Ectodermal cell (in vitro differentiated cells): ENCODE measurements at regions not wholly inside any gene's neighbourhood (a gene's known extent, or its start where the extent isn't known, plus 50 kb on each side); places are given as distances from the start of the nearest gene placed in this dataset.

Source experiments
- H3K27ac ChIP-seq: 2 replicates; pipeline ENCODE4 v1.7.0; 2013; ENCODE audit warnings: mild to moderate bottlenecking, low read depth, low read length; ENCODE audit not compliant: insufficient read depth, poor library complexity, severe bottlenecking
- H3K27me3 ChIP-seq: 2 replicates; pipeline ENCODE4 v1.7.0; 2013; ENCODE audit warnings: mild to moderate bottlenecking, low read length; ENCODE audit not compliant: insufficient read depth, control insufficient read depth, poor library complexity, severe bottlenecking
- H3K36me3 ChIP-seq: one replicate; pipeline ENCODE4 v1.7.0; 2013; ENCODE audit warnings: low read length; ENCODE audit not compliant: control insufficient read depth, insufficient read depth
- H3K4me1 ChIP-seq: one replicate; pipeline ENCODE4 v1.7.0; 2013; ENCODE audit warnings: low read length; ENCODE audit not compliant: control insufficient read depth, insufficient read depth
- H3K4me3 ChIP-seq: 2 replicates; pipeline ENCODE4 v1.7.0; 2013; ENCODE audit warnings: low read depth, low read length, control low read depth; ENCODE audit not compliant: insufficient read depth
- H3K9me3 ChIP-seq: 2 replicates; pipeline ENCODE4 v1.7.0; 2013; ENCODE audit warnings: mild to moderate bottlenecking, low read length, moderate library complexity; ENCODE audit not compliant: control insufficient read depth
- WGBS, 2 experiments: methylation state at CpG; one replicate each; pipeline ENCODE4 v1.1.7; 2013; ENCODE audit warnings: missing lambda C conversion rate in 2 of 2; 5-methylcytosine and 5-hydroxymethylcytosine counted together

DNA sequence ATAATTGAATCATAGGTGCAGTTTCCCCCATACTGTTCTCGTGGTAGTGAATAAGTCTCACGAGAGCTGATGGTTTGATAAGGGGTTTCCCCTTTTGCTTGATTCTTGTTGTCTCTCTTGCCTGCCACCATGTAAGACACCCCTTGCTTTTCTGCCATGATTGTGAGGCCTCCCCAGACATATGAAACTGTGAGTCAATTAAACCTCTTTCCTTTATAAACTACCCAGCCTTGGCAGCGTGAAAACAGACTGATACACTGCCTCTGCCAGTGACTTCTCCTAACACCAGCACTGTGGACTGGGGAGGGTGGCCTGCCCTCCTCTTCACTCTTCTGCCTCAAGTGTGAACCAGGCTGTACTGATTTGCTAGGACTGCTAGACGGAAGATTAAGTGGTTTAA lies 108.6 kb downstream of the RAB11FIP2 start:
- Histone ChIP-seq H3K4me3 (no peak overlapping the region), H3K36me3 (no peaks in the 10 kb centered on the region), H3K9me3 (no peaks in the 10 kb centered on the region), H3K4me1 (no peaks in the 10 kb centered on the region), H3K27me3 (no peaks in the 10 kb centered on the region), H3K27ac (no peak overlapping the region)
- 91 to 92% methylated on average over 4 of the region's 4 CpGs for WGBS, 2 experiments

DNA sequence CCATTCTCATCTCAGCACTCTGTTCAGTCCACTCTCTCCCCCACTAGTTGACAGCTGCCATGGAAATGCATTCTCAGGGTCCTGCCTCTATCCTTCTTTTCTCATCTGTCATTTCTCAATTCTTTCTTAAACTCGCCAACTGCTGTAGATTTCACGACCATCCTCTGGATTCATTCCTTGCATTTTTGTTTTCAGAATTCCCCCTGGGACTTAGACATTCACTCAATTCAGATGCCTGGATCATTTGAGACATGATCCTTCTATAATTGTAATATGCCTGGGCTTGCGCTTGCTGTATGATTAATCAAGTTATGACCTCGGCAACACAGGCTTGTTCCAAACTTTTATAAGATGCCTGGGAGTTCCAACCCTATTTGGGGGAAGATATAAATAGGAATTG lies 104.5 kb downstream of the RAB11FIP2 start:
- H3K4me1 ChIP-seq, result no peaks in the 10 kb centered on the region
- no peaks in the 10 kb centered on the region for H3K27me3 ChIP-seq
- 82 to 95% methylated on average over 4 of the region's 4 CpGs for WGBS, 2 experiments

DNA sequence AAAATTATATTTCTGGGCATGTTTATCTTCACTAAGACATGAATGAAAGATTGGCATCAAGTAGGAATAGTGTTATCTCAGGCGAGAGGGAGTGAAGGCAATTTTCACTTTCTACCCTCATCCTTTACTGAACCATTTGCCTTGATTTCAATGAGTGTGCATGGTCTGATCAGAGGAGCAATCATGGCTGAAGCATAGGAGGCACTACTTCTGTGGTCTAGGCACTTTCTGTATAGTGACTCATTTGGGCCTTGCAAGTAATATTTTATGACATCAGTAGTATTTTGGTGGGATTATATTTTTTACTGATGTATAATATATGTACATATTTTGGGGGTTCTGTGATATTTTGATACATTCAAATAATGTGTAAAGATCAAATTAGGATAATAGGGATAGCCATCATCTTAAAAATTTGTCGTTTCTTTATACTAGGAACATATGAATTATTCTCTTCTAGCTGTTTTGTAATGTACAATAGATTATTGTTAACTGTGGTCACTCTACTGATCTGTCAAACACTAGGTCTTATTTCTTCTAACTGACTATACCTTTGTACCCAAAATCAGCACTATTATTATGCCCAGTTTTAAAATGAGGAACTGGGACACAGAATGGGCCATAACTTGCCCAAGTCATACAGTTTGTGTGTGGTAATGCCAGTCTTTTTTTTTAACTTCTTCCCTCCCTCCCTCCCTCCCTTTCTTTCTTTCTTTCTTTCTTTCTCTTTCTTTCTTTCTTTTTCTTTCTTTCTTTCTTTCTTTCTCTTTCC lies 101.9 kb downstream of the RAB11FIP2 start:
- Histone ChIP-seq H3K27me3 (no peaks in the 10 kb centered on the region), H3K36me3 (no peaks in the 10 kb centered on the region), H3K4me3 (no peak overlapping the region), H3K9me3 (no peaks in the 10 kb centered on the region), H3K4me1 (no peaks in the 10 kb centered on the region), H3K27ac (no peak overlapping the region)
- 97% methylated on average over 2 of the region's 2 CpGs; no CpG with 5 or more reads in 1 of the 2 experiments for WGBS, 2 experiments

More for the DNA sequence above, 104.5 kb downstream of the RAB11FIP2 start:
- H3K9me3 ChIP-seq, result no peaks in the 10 kb centered on the region
- H3K36me3 ChIP-seq, result no peaks in the 10 kb centered on the region
- H3K27ac ChIP-seq, result no peak overlapping the region
- H3K4me3 ChIP-seq, result no peak overlapping the region

DNA sequence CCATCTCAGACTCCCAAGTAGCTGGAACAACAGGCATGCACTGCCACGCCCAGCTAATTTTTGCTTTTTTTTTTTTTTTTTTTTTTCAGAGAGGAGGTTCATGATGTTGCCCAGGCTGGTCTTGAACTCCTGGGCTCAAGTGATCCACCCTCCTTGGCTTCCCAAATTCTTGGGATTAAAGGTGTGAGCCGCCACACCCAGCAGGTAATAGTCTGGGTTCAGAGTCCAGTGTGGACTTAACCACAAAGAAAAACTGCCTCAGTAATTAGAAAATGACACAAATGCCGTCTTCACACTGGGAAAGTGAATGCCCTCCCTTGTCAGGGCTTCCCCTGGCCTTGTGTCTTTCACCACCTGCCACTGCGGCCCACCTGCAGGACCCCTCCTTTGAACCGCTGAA lies 101.1 kb downstream of the RAB11FIP2 start:
- Histone ChIP-seq H3K9me3 (no peaks in the 10 kb centered on the region), H3K27me3 (no peaks in the 10 kb centered on the region), H3K27ac (no peak overlapping the region), H3K4me3 (no peak overlapping the region), H3K36me3 (no peaks in the 10 kb centered on the region), H3K4me1 (no peaks in the 10 kb centered on the region)
- WGBS, 2 experiments, result 90 to 96% methylated on average over 5 of the region's 5 CpGs

DNA sequence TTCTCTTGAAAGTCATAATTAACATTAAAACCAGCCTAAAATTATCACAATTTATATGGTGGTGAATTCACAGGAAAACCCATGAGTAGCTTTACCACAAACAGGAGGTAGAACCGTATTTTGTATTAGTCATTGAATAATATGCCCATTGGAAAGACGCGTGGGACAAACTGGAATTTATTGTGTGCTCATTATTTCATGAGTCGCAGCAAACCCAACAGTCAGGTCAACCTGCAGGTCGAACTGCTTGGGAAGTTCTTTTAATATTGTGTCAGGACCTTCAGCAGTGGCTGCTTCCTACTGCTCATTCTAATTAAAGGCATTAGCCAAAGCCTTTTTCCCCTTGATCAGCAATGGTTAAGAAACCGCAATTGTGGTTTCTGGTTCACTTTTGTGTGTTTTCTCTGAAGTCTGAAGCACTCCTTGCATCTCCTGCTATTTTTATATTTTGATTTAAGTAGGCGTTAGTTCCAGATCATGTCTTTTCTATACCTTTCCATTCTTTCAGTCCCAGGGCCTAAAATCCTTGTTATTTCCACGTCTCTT lies 100.1 kb downstream of the RAB11FIP2 start:
- Histone ChIP-seq H3K27me3 (no peaks in the 10 kb centered on the region), H3K4me3 (no peak overlapping the region), H3K9me3 (no peaks in the 10 kb centered on the region), H3K4me1 (no peaks in the 10 kb centered on the region), H3K36me3 (no peaks in the 10 kb centered on the region), H3K27ac (no peak overlapping the region)
- 91 to 95% methylated on average over 8 of the region's 8 CpGs for WGBS, 2 experiments

DNA sequence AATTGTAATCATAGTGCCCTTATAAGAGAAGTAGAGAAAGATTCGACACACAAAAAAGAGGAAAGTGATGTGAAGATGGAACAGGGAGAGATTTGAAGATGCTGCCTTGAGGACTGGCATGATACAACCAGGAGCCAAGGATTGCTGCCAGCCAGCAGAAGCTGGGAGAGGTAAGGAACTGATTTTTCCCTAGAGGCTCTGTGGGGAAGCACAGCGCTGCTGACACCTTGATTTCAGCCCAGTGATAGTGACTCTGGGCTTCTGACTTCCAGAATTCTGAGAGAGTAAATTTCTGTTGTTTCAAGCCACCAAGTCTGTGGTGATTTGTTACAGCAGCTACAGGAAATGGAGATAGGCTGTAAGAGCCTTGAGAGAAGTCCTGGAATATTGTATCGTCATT lies 98.2 kb downstream of the RAB11FIP2 start:
- no peaks in the 10 kb centered on the region for H3K27me3 ChIP-seq
- no peak overlapping the region for H3K27ac ChIP-seq
- no peaks in the 10 kb centered on the region for H3K36me3 ChIP-seq
- H3K4me1 ChIP-seq, result no peaks in the 10 kb centered on the region
- H3K9me3 ChIP-seq, result no peaks in the 10 kb centered on the region
- no peak overlapping the region for H3K4me3 ChIP-seq
- WGBS, 2 experiments, result 90% methylated on average over 3 of the region's 3 CpGs

DNA sequence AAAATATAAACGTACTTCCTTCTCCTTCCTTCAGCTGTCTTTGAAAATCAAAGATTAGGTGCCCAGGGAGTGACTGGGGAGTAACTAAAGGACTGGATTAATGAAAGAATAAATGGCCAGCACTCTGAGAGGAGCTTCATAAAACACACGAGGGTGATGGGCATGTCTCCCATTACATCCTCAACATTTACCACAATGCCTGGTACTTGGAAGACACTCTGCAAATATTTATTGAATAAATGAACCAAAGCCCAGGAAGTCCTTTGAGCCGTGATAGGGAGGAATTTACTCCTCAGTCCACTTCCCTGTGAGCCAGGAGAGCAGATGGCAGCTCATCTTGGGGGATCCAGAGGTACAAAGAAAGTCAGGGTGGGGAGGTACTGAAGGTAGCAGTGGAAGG lies 96.3 kb downstream of the RAB11FIP2 start:
- Histone ChIP-seq H3K4me1 (no peaks in the 10 kb centered on the region), H3K9me3 (no peaks in the 10 kb centered on the region), H3K27me3 (no peaks in the 10 kb centered on the region), H3K36me3 (no peaks in the 10 kb centered on the region), H3K4me3 (no peak overlapping the region), H3K27ac (no peak overlapping the region)
- WGBS, 2 experiments, result 93 to 95% methylated on average over 2 to 3 of the region's 3 CpGs
